VCaP (cell line): ENCODE measurements at regions not wholly inside any gene's neighbourhood (a gene's known extent, or its start where the extent isn't known, plus 50 kb on each side); places are given as distances from the start of the nearest gene placed in this dataset.
"Not testable (repeated sequence)": the region's sequence is repeated elsewhere in the genome, so short reads cannot be mapped to it uniquely, and the experiment has no call there.

Experiments
- H3K27ac ChIP-seq: fragments of 450-650 bp; 2 replicates; pipeline ENCODE4 v1.5.1; 2017
- CTCF ChIP-seq: fragments of 450-650 bp; conservative IDR thresholded peaks from 2 replicates; pipeline ENCODE4 v1.5.1; 2017; ENCODE audit warnings: mild to moderate bottlenecking, moderate library complexity

GRCh38 chr2:3035385-3036050 lies 342.1 kb downstream of the EIPR1 start:
- TF ChIP-seq CTCF, result no peak
- H3K27ac ChIP-seq, result no peak overlapping the region

- no peak overlapping the region for H3K27ac ChIP-seq
- TF ChIP-seq CTCF, result no peak
These were observed 342.8 kb downstream of the EIPR1 start for GRCh38 chr2:3034856-3035255.

GRCh38 chr2:3034396-3034795 lies 343.2 kb downstream of the EIPR1 start:
- TF ChIP-seq CTCF, result no peak

GRCh38 chr2:3033315-3033714 lies 344.3 kb downstream of the EIPR1 start:
- no peak for TF ChIP-seq CTCF
- no peak overlapping the region for H3K27ac ChIP-seq

More at GRCh38 chr2:3034396-3034795, 343.2 kb downstream of the EIPR1 start:
- H3K27ac ChIP-seq, result no peak overlapping the region

GRCh38 chr2:3030791-3031190 lies 346.8 kb downstream of the EIPR1 start:
- H3K27ac ChIP-seq, result not testable (repeated sequence)

- no peak for TF ChIP-seq CTCF
- H3K27ac ChIP-seq, result no peak overlapping the region
These were observed 351.6 kb downstream of the EIPR1 start for GRCh38 chr2:3025984-3026383.

- TF ChIP-seq CTCF, result no peak
- no peak overlapping the region for H3K27ac ChIP-seq
These were observed 352.4 kb downstream of the EIPR1 start for GRCh38 chr2:3025261-3025660.

- no peak for TF ChIP-seq CTCF
- no peak overlapping the region for H3K27ac ChIP-seq
These were observed 353.1 kb downstream of the EIPR1 start for GRCh38 chr2:3024401-3024935.
